Progenitor cell of endocrine pancreas (in vitro differentiated cells): ENCODE measurements at regions not wholly inside any gene's neighbourhood (a gene's known extent, or its start where the extent isn't known, plus 50 kb on each side); places are given as distances from the start of the nearest gene placed in this dataset.
A peak's percentile ranks its signal among the peaks of the same experiment; 100 is the strongest.

Experiments
- DNase-seq: peaks from one replicate; pipeline ENCODE4 v3.0.0; 2021; ENCODE audit warnings: low spot score; ENCODE audit not compliant: unreplicated experiment
- H3K27ac Mint-ChIP-seq: 2 replicates; pipeline ENCODE4 v1.8.0; 2021; ENCODE audit warnings: mild to moderate bottlenecking, moderate library complexity, mixed read lengths
- H3K27me3 Mint-ChIP-seq: 2 replicates; pipeline ENCODE4 v1.8.0; 2021; ENCODE audit warnings: mixed read lengths
- H3K36me3 Mint-ChIP-seq: 2 replicates; pipeline ENCODE4 v1.8.0; 2022; ENCODE audit warnings: mixed read lengths; ENCODE audit not compliant: insufficient read depth
- H3K4me1 Mint-ChIP-seq: 2 replicates; pipeline ENCODE4 v1.8.0; 2021; ENCODE audit warnings: low read depth, mixed read lengths
- H3K4me3 Mint-ChIP-seq: 2 replicates; pipeline ENCODE4 v1.8.0; 2021; ENCODE audit warnings: low read depth, mild to moderate bottlenecking, moderate library complexity, mixed read lengths
- H3K9me3 Mint-ChIP-seq: 2 replicates; pipeline ENCODE4 v1.8.0; 2021; ENCODE audit warnings: low read depth, mixed read lengths
- TF ChIP-seq, protein P1 (sequence below): fragments of 200-600 bp; sonication (generic); IDR thresholded peaks from one replicate; pipeline ENCODE4 v1.5.0; 2021; ENCODE audit warnings: antibody characterized with exemption, mild to moderate bottlenecking; ENCODE audit not compliant: unreplicated experiment

DNA sequence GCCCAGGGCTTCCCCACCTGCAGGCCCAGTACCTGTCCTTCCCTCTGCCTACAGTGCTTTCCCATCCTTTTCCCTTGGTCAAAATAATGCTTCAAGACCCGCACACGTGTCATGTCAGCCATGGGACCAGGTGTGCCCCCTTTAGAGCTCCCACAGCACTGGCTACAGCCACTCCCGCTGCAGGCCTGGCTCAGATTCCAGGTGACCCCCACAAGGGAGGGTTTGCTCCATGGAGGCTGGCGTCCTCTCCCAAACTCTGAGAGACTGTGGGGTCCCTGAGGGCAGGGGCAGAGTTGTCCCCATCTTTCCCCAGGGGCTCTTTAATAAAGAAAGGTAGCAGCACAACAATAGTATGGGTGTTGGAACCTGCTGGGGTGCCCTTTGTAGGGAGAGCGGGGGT is 66.4 kb upstream of the RUNX3 start:
- no peak overlapping the region for H3K27ac Mint-ChIP-seq

DNA sequence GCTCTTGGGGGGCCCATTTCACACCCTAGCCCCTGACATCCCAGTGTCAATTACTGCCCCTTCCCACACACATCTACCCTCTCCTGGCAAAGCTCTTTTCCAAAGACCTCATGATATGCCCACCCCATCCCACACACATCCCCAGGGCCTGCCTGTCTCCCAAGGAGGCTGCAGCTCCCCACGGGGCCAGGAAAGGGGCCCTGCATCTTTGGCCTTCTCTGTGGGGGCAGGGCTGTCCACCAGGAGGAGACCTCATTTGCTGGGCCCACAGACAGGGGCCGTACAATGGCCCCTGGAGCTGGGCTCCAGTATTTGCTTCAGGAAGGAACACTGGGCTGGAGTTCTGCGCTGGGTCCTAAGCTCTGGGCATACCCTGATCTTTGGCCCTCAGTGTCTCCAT is 65.6 kb upstream of the RUNX3 start:
- no peak overlapping the region for H3K4me3 Mint-ChIP-seq
- H3K36me3 Mint-ChIP-seq: no peaks in the 10 kb centered on the region
- H3K9me3 Mint-ChIP-seq: no peaks in the 10 kb centered on the region
- no peak overlapping the region for H3K27ac Mint-ChIP-seq
- peaks cover 15% of the 10 kb centered on the region for H3K27me3 Mint-ChIP-seq
- DNase-seq: no peak
- H3K4me1 Mint-ChIP-seq: peaks cover 3% of the 10 kb centered on the region
- TF ChIP-seq, protein P1, sequence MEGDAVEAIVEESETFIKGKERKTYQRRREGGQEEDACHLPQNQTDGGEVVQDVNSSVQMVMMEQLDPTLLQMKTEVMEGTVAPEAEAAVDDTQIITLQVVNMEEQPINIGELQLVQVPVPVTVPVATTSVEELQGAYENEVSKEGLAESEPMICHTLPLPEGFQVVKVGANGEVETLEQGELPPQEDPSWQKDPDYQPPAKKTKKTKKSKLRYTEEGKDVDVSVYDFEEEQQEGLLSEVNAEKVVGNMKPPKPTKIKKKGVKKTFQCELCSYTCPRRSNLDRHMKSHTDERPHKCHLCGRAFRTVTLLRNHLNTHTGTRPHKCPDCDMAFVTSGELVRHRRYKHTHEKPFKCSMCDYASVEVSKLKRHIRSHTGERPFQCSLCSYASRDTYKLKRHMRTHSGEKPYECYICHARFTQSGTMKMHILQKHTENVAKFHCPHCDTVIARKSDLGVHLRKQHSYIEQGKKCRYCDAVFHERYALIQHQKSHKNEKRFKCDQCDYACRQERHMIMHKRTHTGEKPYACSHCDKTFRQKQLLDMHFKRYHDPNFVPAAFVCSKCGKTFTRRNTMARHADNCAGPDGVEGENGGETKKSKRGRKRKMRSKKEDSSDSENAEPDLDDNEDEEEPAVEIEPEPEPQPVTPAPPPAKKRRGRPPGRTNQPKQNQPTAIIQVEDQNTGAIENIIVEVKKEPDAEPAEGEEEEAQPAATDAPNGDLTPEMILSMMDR: no peak

More for the DNA sequence above, 66.4 kb upstream of the RUNX3 start:
- Mint-ChIP-seq H3K4me1 (peaks cover 3% of the 10 kb centered on the region), H3K36me3 (no peaks in the 10 kb centered on the region), H3K9me3 (no peaks in the 10 kb centered on the region), H3K4me3 (no peak overlapping the region), H3K27me3 (peaks cover 10% of the 10 kb centered on the region)
- DNase-seq: no peak
- TF ChIP-seq, protein P1: no peak

DNA sequence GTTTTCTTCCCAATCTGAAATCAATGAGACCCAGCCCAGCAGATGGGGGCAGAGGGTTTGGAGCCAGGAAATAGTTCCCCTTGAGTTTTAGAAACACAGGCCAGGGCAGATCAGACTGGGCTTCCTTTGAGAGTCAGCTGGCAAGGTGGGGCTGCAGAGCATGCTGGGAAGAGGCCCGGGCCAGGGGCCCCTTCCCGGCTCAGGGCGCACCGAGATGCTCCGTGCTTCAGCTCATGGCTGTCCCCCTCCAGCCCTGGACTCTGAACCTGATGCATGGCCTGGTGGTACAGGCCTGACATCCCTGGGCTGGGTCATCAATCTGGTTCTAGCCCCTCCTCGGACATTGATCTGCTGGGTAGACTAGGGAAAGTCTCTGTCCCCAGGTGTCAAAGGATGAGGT is 65.1 kb upstream of the RUNX3 start:
- H3K36me3 Mint-ChIP-seq: no peaks in the 10 kb centered on the region
- no peaks in the 10 kb centered on the region for H3K9me3 Mint-ChIP-seq
- H3K4me1 Mint-ChIP-seq: peaks cover 3% of the 10 kb centered on the region
- H3K4me3 Mint-ChIP-seq: no peak overlapping the region
- DNase-seq: no peak
- H3K27me3 Mint-ChIP-seq: peaks cover 15% of the 10 kb centered on the region
- TF ChIP-seq, protein P1: no peak
- H3K27ac Mint-ChIP-seq: peak overlapping the region; percentile 74

DNA sequence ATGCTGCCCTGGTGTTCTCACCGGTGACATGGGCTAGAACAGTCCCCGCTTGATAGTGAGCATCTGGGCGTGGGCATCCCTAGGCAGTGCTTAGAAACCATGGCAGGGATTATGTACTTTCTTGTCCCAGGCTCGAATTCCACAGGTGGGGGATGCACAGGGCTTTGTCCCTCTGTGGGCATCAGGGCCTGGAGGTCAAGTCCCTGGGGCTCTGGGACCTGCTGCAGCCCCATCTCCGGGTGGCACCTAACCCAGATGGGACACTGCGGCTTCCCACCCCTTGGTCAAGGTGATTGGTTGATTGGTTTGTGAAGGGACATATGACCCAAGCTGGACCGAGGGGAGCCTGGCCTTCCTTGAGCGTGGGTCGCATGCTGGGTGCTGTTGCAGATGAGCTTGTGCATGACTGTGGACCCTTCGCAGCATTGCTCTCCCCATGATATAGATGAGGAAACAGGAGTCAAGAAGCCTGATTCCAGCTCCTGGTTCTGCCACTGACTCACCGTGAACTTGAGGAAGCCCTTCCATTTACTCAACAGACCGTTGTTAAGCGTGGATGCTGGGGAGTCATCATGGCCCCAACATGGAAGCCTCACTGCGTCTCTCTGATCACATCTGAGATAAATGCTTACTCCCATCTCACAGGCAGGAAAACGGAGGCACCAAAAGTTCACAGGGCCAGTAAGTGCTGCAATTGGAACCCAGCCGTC is 64.0 kb upstream of the RUNX3 start:
- Mint-ChIP-seq H3K27ac (no peak overlapping the region), H3K27me3 (peaks cover 22% of the 10 kb centered on the region), H3K9me3 (no peaks in the 10 kb centered on the region), H3K36me3 (no peaks in the 10 kb centered on the region), H3K4me1 (peaks cover 3% of the 10 kb centered on the region), H3K4me3 (no peak overlapping the region)
- no peak for DNase-seq
- TF ChIP-seq, protein P1: no peak

DNA sequence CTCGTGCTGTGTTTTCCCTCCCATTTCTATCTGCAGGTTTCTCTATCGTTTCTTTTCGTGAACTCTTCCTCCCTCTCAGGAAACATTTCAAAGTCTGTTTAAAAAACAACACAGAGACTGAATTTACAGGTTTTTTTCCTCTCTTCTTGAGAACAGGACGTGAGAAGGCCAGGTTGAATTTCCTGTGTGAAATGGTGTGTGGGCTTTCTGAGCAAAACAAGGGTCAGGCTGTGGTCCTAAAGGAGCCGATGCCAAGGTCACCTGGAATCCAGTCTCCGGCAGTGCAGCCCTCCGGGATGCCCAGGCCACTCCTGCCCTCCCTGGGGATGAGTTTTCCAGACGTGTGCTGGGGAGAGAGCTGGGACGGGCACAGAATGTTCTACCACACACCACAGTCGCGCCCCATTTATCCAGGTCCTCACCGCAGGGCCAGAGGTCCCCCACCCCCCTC is 62.7 kb upstream of the RUNX3 start:
- H3K27ac Mint-ChIP-seq: no peak overlapping the region
- H3K36me3 Mint-ChIP-seq: no peaks in the 10 kb centered on the region
- no peak overlapping the region for H3K4me3 Mint-ChIP-seq
- no peaks in the 10 kb centered on the region for H3K9me3 Mint-ChIP-seq
- peaks cover 3% of the 10 kb centered on the region for H3K4me1 Mint-ChIP-seq
- no peak for DNase-seq
- peaks cover 27% of the 10 kb centered on the region for H3K27me3 Mint-ChIP-seq
- TF ChIP-seq, protein P1: no peak
